Cardiac fibroblast (primary cell): ENCODE measurements at regions not wholly inside any gene's neighbourhood (a gene's known extent, or its start where the extent isn't known, plus 50 kb on each side); places are given as distances from the start of the nearest gene placed in this dataset.
"Not testable (repeated sequence)": the region's sequence is repeated elsewhere in the genome, so short reads cannot be mapped to it uniquely, and the experiment has no call there.

Source experiments
- DNase-seq, 2 donors: peaks; one replicate each; pipeline versions ENCODE4 v3.0.0 to v3.0.0-alpha.2; 2010; ENCODE audit warnings: low read depth in 2 of 2
- H3K4me3 ChIP-seq, 2 donors: replicated peaks in 1 of 2; 1 replicate in 1 of 2; 2 replicates in 1 of 2; pipeline ENCODE4 v1.5.1; 2011; ENCODE audit warnings: low read depth in 2 of 2, low read length in 2 of 2, mild to moderate bottlenecking in 2 of 2, moderate library complexity in 1 of 2
- TF ChIP-seq, protein P1 (sequence below): IDR thresholded peaks from one replicate; pipeline ENCODE4 v1.5.1; 2011; ENCODE audit warnings: low read depth, mild to moderate bottlenecking, low read length, inconsistent platforms

DNA sequence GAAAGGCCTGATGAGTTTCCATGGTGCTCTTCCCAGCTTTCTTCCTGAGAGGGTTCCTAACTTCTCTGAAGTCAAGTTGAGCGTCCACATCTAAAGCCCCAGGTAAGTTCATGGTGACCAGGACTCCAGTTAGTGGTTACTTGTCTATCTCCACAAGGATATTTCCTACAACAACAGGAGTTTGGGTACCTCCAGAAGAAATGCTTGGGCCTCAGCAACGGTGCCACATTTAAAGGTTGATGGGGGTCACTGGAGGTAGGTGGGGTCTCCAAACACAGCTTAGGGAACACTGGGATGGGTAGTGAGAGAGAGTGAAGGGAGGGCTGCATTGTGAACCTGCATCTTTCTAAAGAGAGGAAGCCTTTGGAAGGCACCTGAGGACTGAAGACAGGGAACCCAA, 123.4 kb downstream of the BOD1 start:
- TF ChIP-seq, protein P1, sequence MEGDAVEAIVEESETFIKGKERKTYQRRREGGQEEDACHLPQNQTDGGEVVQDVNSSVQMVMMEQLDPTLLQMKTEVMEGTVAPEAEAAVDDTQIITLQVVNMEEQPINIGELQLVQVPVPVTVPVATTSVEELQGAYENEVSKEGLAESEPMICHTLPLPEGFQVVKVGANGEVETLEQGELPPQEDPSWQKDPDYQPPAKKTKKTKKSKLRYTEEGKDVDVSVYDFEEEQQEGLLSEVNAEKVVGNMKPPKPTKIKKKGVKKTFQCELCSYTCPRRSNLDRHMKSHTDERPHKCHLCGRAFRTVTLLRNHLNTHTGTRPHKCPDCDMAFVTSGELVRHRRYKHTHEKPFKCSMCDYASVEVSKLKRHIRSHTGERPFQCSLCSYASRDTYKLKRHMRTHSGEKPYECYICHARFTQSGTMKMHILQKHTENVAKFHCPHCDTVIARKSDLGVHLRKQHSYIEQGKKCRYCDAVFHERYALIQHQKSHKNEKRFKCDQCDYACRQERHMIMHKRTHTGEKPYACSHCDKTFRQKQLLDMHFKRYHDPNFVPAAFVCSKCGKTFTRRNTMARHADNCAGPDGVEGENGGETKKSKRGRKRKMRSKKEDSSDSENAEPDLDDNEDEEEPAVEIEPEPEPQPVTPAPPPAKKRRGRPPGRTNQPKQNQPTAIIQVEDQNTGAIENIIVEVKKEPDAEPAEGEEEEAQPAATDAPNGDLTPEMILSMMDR, result no peak
- DNase-seq, result no peak
- no peak overlapping the region for H3K4me3 ChIP-seq

- DNase-seq, result no peak
Measured at GRCh38 chr5:173490681-173491080, 125.8 kb downstream of the BOD1 start.

DNA sequence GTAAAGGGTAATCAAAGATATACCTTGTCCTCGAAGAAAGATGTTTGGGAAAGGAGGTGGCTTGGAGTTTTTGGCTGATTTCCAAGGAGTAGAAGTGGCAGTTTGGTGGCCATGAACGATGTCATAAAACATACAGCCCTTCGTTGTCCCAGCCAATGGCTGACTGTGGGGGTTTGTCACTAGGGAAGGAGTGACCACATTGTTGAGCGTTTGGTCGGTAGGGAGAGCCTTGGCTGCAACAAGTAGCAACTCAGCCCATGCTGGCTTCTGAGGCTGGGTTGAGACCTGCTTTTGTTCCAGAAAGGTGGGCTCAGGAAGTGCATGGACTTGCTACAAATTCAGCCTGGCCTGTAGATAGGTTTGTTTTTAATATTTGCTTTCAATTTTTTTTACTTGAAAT, 128.3 kb downstream of the BOD1 start:
- TF ChIP-seq, protein P1, result no peak
- no peak overlapping the region for H3K4me3 ChIP-seq
- DNase-seq, result no peak

More at GRCh38 chr5:173490681-173491080, 125.8 kb downstream of the BOD1 start:
- TF ChIP-seq, protein P1, result no peak
- no peak overlapping the region for H3K4me3 ChIP-seq

DNA sequence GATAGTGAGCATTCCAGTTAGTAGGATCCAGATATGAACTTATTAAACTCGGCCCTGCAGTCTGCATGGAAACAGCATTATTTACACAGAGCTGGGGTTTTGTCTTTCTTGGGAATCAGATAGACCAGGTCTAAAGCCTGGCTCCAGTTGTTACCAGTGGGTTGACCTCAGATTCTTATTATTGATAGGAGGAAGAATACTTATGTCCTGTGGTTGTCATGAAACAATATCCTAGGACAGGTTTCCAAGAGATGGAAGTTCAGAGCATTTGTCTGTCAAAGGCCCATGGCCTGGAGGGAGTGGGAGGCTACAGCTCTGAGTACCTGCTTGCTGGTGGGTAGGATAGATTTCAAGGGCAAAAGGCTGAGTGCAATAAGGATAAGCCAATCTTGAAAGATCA, 129.2 kb downstream of the BOD1 start:
- no peak overlapping the region for H3K4me3 ChIP-seq
- DNase-seq, result no peak
- TF ChIP-seq, protein P1, result no peak

GRCh38 chr5:173486355-173487225, 129.9 kb downstream of the BOD1 start:
- no peak for DNase-seq
- no peak overlapping the region for H3K4me3 ChIP-seq
- TF ChIP-seq, protein P1, result no peak

- TF ChIP-seq, protein P1, result no peak
- H3K4me3 ChIP-seq, result no peak overlapping the region
- no peak for DNase-seq
Measured at GRCh38 chr5:173484569-173484968, 131.9 kb downstream of the BOD1 start.

DNA sequence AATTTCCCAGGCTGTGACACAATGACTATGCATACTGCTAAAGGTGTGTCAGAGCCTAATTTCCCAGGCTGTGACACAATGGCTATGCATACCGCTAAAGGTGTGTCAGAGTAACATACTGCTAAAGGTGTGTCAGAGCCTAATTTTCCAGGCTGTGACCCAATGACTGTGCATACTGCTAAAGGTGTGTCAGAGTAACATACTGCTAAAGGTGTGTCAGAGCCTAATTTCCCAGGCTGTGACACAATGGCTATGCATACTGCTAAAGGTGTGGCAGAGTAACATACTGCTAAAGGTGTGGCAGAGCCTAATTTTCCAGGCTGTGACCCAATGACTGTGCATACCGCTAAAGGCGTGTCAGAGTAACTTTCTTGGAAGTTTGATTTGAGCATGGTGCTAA, 132.9 kb downstream of the BOD1 start:
- not testable (repeated sequence) for H3K4me3 ChIP-seq, DNase-seq
